KOPT-K1 (cell line): ENCODE measurements at regions not wholly inside any gene's neighbourhood (a gene's known extent, or its start where the extent isn't known, plus 50 kb on each side); places are given as distances from the start of the nearest gene placed in this dataset.
"Not testable (repeated sequence)": the region's sequence is repeated elsewhere in the genome, so short reads cannot be mapped to it uniquely, and the experiment has no call there.

Experiments used
- H3K27ac ChIP-seq: fragments of 200-600 bp; sonication (generic); 2 replicates; pipeline ENCODE4 v1.5.1; 2016; ENCODE audit warnings: antibody characterized with exemption, mild to moderate bottlenecking, low read depth, low read length; ENCODE audit not compliant: poor library complexity, severe bottlenecking
- H3K36me3 ChIP-seq: fragments of 200-600 bp; sonication (generic); 2 replicates; pipeline ENCODE4 v1.5.1; 2017; ENCODE audit warnings: antibody characterized with exemption, mild to moderate bottlenecking, low read length, moderate library complexity; ENCODE audit not compliant: insufficient read depth
- H3K9me3 ChIP-seq: fragments of 200-600 bp; sonication (generic); 2 replicates; pipeline ENCODE4 v1.5.1; 2017; ENCODE audit warnings: antibody characterized with exemption, low read length, mild to moderate bottlenecking; ENCODE audit not compliant: insufficient read depth, poor library complexity, severe bottlenecking

GRCh38 chr13:65605396-65605795, 1624.7 kb downstream of the PCDH9 start:
- Histone ChIP-seq H3K9me3 (no peaks in the 10 kb centered on the region), H3K27ac (no peak overlapping the region), H3K36me3 (no peaks in the 10 kb centered on the region)

- Histone ChIP-seq H3K36me3 (no peaks in the 10 kb centered on the region), H3K9me3 (no peaks in the 10 kb centered on the region), H3K27ac (no peak overlapping the region)
Observed at GRCh38 chr13:65603160-65603559, 1627.0 kb downstream of the PCDH9 start.

GRCh38 chr13:65601855-65602254, 1628.3 kb downstream of the PCDH9 start:
- Histone ChIP-seq H3K9me3 (no peaks in the 10 kb centered on the region), H3K27ac (no peak overlapping the region), H3K36me3 (no peaks in the 10 kb centered on the region)

- Histone ChIP-seq H3K9me3 (no peaks in the 10 kb centered on the region), H3K36me3 (no peaks in the 10 kb centered on the region), H3K27ac (no peak overlapping the region)
Observed at GRCh38 chr13:65600702-65601101, 1629.4 kb downstream of the PCDH9 start.

DNA sequence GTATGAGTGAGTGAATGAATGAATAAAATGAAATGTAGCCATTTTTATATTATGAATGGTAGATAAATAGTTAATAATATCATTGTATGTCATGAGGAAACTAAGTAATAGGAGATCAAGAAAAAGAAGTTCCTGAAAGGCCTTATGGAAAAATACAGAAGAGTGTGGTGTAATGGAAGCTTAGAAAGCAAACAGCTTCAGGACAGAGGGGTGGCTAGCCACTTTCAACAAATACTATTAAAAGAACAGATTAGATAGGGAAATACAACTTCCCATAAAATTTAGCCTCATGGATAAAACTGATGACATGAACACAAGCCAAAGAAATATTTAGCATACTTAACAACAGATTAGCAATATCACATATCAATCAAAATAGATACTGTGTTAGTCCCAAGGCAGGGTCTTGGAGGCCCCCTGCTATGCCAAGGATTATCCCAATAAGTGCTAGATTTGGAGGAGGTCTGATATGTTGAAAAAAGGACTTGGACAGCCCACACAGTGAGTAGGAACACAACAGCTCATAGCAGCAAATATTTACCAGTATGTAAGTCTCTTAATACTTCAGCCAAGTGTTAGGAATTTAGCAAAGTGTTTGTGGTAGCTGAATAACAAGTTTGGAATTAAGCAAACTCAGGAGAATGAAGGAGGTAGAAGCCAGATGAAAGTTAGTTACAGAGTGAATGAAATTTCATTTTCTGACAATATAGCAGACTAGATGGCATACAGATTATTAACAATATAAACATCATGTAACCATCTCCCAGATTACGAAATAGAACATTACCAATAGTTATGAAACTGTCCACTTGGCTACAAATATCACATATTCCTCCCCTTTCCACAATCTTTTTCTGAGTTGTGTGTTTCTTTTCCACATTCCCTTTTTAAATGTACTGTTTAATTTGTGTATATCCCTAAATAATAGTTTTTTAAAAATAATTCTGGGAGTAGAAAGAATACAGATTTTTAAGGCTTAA, 1632.0 kb downstream of the PCDH9 start:
- H3K27ac ChIP-seq = no peak overlapping the region
- H3K9me3 ChIP-seq = no peaks in the 10 kb centered on the region
- H3K36me3 ChIP-seq = no peaks in the 10 kb centered on the region

DNA sequence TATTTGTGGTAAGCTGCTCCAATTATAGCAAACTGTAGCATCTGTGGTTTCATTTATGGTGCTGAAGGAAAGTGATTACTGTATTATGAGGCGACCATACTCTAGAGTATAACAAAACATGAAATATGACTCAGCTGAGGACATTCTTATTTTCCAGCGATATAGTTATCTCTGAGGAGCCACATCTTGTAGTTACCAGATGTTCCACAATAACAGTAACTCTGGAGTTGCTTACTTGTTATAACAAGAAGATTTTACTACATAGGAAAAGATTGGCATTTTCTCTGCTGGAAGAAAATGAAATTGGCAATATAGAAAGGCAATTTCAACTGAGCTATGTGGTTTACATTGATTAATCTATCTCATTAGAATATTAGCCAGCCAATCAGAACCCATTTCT, 1634.2 kb downstream of the PCDH9 start:
- H3K9me3 ChIP-seq = no peaks in the 10 kb centered on the region
- H3K27ac ChIP-seq = no peak overlapping the region
- no peaks in the 10 kb centered on the region for H3K36me3 ChIP-seq

DNA sequence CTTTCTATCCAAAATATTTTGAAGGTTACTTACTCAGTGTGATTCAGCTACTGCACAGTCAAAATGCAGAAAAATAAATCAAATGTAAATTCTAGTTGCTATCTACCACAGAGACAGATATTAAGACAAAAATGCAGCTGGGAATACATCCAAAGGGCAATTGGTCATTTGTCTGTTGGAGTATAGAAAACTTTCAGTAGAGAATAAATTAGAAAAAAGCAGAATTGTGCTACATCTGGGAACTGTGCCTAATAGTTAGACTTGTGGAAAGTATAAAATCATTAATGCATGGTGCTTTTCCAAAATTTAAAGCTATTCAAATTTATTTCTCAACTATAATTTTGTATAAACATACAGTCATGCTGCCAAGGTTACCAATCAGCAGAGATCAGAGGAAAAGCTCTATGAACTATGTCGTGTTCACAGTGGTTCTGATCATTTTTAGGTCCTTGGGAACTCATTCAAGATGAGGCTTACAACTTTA, 1635.8 kb downstream of the PCDH9 start:
- Histone ChIP-seq H3K36me3 (no peaks in the 10 kb centered on the region), H3K27ac (no peak overlapping the region), H3K9me3 (no peaks in the 10 kb centered on the region)

GRCh38 chr13:65593298-65593874, 1636.8 kb downstream of the PCDH9 start:
- Histone ChIP-seq H3K9me3 (no peaks in the 10 kb centered on the region), H3K36me3 (no peaks in the 10 kb centered on the region), H3K27ac (no peak overlapping the region)

GRCh38 chr13:65592731-65593130, 1637.4 kb downstream of the PCDH9 start:
- Histone ChIP-seq H3K27ac (no peak overlapping the region), H3K36me3 (no peaks in the 10 kb centered on the region), H3K9me3 (no peaks in the 10 kb centered on the region)

GRCh38 chr13:65585346-65585745, 1644.8 kb downstream of the PCDH9 start:
- Histone ChIP-seq H3K27ac (no peak overlapping the region), H3K9me3 (no peaks in the 10 kb centered on the region), H3K36me3 (no peaks in the 10 kb centered on the region)

DNA sequence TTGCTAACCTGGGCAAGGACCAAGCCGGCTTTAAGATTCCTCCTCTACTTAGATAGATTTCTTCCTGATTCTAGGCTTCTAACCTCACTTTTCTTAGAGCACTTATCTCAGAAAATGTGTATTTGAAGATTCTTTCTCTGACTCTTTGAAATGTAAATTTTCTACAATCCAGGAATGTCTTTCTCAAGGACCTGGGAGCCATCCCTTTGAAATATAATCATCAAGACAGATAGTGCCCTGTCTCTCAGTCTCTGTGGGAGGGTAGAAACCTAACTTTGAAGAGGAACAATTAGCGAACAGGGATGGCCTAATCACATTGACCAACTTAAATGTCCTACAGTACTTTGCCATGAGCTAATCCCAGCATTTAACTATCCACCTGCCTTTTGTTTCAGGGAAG, 1646.0 kb downstream of the PCDH9 start:
- H3K9me3 ChIP-seq = no peaks in the 10 kb centered on the region
- H3K27ac ChIP-seq = no peak overlapping the region
- H3K36me3 ChIP-seq = no peaks in the 10 kb centered on the region

DNA sequence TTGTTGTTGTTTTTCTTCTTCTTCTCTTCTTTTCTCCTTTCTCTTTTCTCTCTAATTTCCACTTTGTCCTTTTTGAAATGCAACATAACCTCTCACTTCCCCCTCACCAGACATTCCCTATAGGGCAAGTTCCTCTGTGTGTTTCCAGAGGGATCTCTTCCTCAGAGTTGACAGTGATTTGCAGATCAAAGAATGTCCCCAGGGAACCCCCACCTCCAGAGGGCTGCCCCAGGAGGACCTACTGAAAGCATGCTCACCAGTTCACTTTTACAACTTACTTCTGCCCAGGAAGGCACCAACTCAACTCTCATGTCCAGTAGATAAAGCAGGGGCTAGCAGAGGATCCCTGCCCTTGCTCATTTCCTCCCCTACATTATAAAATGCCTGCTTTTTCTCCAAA, 1648.0 kb downstream of the PCDH9 start:
- no peaks in the 10 kb centered on the region for H3K9me3 ChIP-seq
- no peak overlapping the region for H3K27ac ChIP-seq
- no peaks in the 10 kb centered on the region for H3K36me3 ChIP-seq

DNA sequence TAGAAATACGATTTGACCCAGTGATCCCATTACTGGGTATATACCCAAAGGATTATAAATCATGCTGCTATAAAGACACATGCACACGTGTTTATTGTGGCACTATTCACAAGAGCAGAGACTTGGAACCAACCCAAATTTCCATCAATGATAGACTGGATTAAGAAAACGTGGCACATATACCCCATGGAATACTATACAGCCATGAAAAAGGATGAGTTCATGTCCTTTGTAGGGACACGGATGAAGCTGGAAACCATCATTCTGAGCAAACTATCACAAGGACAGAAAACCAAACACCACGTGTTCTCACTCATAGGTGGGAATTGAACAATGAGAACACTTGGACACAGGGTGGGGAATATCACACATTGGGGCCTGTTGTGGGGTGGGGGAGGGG, 1665.6 kb downstream of the PCDH9 start:
- not testable (repeated sequence) for H3K27ac ChIP-seq, H3K9me3 ChIP-seq, H3K36me3 ChIP-seq

GRCh38 chr13:65562305-65562704, 1667.8 kb downstream of the PCDH9 start:
- Histone ChIP-seq H3K27ac (no peak overlapping the region), H3K9me3 (no peaks in the 10 kb centered on the region), H3K36me3 (no peaks in the 10 kb centered on the region)

DNA sequence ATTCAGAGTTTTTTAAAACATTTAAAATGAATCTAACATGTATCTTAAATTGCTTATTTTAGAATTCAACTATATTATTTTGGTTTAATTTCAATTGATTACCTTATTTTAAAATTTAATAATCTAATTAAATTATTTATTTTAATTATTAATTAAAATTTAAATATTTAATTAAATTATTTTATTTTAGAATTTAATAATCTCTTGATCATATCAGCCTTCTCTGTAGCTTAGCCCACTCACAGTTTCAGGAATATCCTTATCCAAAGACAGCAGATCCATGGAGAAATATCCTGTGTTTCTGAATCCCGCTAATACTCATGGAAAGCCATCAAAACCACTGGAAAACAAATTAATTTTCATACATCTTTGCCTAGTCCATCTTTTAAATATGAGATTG, 1669.2 kb downstream of the PCDH9 start:
- no peaks in the 10 kb centered on the region for H3K36me3 ChIP-seq
- no peaks in the 10 kb centered on the region for H3K9me3 ChIP-seq
- no peak overlapping the region for H3K27ac ChIP-seq

- Histone ChIP-seq H3K36me3 (no peaks in the 10 kb centered on the region), H3K27ac (no peak overlapping the region)
Observed at GRCh38 chr13:65555962-65556361, 1674.2 kb downstream of the PCDH9 start.

More at GRCh38 chr13:65555962-65556361, 1674.2 kb downstream of the PCDH9 start:
- H3K9me3 ChIP-seq = no peaks in the 10 kb centered on the region
